Neural cell (in vitro differentiated cells): ENCODE measurements at regions not wholly inside any gene's neighbourhood (a gene's known extent, or its start where the extent isn't known, plus 50 kb on each side); places are given as distances from the start of the nearest gene placed in this dataset.

Experiments used
- H2AFZ ChIP-seq: fragments of 200-600, 300-800 bp; sonication (generic), shearing (Covaris generic); 2 replicates; pipeline ENCODE4 v1.6.0; 2014; ENCODE audit warnings: low read depth, mild to moderate bottlenecking, antibody characterized with exemption, low read length, moderate library complexity
- H3F3A ChIP-seq: fragments of 200-600 bp; shearing (Covaris generic); 2 replicates; pipeline ENCODE4 v1.6.1; 2016; ENCODE audit warnings: mild to moderate bottlenecking, moderate library complexity, mixed read lengths, antibody characterized with exemption, low read length; ENCODE audit not compliant: insufficient read depth, poor library complexity, severe bottlenecking
- H3K27ac ChIP-seq: fragments of 200-600, 300-800 bp; sonication (generic), shearing (Covaris generic); 2 replicates; pipeline ENCODE4 v1.5.1; 2014; ENCODE audit warnings: mild to moderate bottlenecking, low read length, moderate library complexity
- H3K27me3 ChIP-seq: fragments of 300-800, 200-600 bp; sonication (generic), shearing (Covaris generic); 2 replicates; pipeline ENCODE4 v1.6.0; 2014; ENCODE audit warnings: mild to moderate bottlenecking, low read depth, low read length, moderate library complexity; ENCODE audit not compliant: insufficient read depth
- H3K36me3 ChIP-seq: fragments of 300-800, 200-600 bp; sonication (generic), shearing (Covaris generic); 2 replicates; pipeline ENCODE4 v1.5.1; 2014; ENCODE audit warnings: mild to moderate bottlenecking, antibody characterized with exemption, low read length, moderate library complexity; ENCODE audit not compliant: insufficient read depth
- H3K4me2 ChIP-seq: fragments of 300-800, 200-600 bp; sonication (generic), shearing (Covaris generic); 2 replicates; pipeline ENCODE4 v1.6.0; 2014; ENCODE audit warnings: mild to moderate bottlenecking, low read length
- H3K4me3 ChIP-seq: fragments of 300-800, 200-600 bp; sonication (generic), shearing (Covaris generic); 2 replicates; pipeline ENCODE4 v1.5.1; 2014; ENCODE audit warnings: mild to moderate bottlenecking, low read length, moderate library complexity
- H3K79me2 ChIP-seq: fragments of 200-600 bp; shearing (Covaris generic); replicated peaks from 2 replicates; pipeline ENCODE4 v1.6.0; 2014; ENCODE audit warnings: mild to moderate bottlenecking, low read length, moderate library complexity; ENCODE audit not compliant: insufficient read depth
- H3K9ac ChIP-seq: fragments of 300-800, 200-600 bp; sonication (generic), shearing (Covaris generic); 2 replicates; pipeline ENCODE4 v1.6.1; 2016; ENCODE audit warnings: mild to moderate bottlenecking, low read length, mixed read lengths
- H3K9me2 ChIP-seq: fragments of 200-600 bp; shearing (Covaris generic); 2 replicates; pipeline ENCODE4 v1.6.1; 2016; ENCODE audit warnings: mild to moderate bottlenecking, low read length, mixed read lengths; ENCODE audit not compliant: insufficient read depth
- H3K9me3 ChIP-seq: fragments of 200-600, 300-800 bp; sonication (generic), shearing (Covaris generic); 2 replicates; pipeline ENCODE4 v1.6.1; 2016; ENCODE audit warnings: mild to moderate bottlenecking, mixed run types, low read length, moderate library complexity, mixed read lengths
- H4K20me1 ChIP-seq: fragments of 200-600 bp; shearing (Covaris generic); 2 replicates; pipeline ENCODE4 v1.6.1; 2016; ENCODE audit warnings: mild to moderate bottlenecking, mixed run types; ENCODE audit not compliant: insufficient read depth
- EP300 ChIP-seq: fragments of 450-650 bp; conservative IDR thresholded peaks from 2 replicates; pipeline ENCODE4 v1.6.1; 2014; ENCODE audit warnings: antibody characterized with exemption, mild to moderate bottlenecking, moderate library complexity; ENCODE audit not compliant: poor library complexity, severe bottlenecking
- EZH2 ChIP-seq: fragments of 200-600, 300-800 bp; shearing (Covaris generic), sonication (generic); IDR thresholded peaks from 2 replicates; pipeline ENCODE4 v1.6.1; 2014; ENCODE audit warnings: antibody characterized with exemption, low read length, borderline replicate concordance, mild to moderate bottlenecking; ENCODE audit not compliant: insufficient read depth, poor library complexity, severe bottlenecking
- MXI1 ChIP-seq: fragments of 450-650 bp; conservative IDR thresholded peaks from 2 replicates; pipeline ENCODE4 v1.6.1; 2014; ENCODE audit warnings: antibody characterized with exemption, mild to moderate bottlenecking; ENCODE audit not compliant: poor library complexity, severe bottlenecking
- POLR2AphosphoS5 ChIP-seq: IDR thresholded peaks from 2 replicates; pipeline ENCODE4 v1.6.1; 2012
- RAD21 ChIP-seq: fragments of 450-650 bp; conservative IDR thresholded peaks from 2 replicates; pipeline ENCODE4 v1.6.1; 2014; ENCODE audit warnings: antibody characterized with exemption, mild to moderate bottlenecking, moderate library complexity
- REST ChIP-seq: IDR thresholded peaks from 2 replicates; pipeline ENCODE4 v1.6.1; 2012; ENCODE audit warnings: borderline replicate concordance
- SMC3 ChIP-seq: fragments of 450-650 bp; conservative IDR thresholded peaks from 2 replicates; pipeline ENCODE4 v1.6.1; 2014; ENCODE audit warnings: antibody characterized with exemption, mild to moderate bottlenecking, moderate library complexity; ENCODE audit not compliant: poor library complexity
- TAF1 ChIP-seq: IDR thresholded peaks from 2 replicates; pipeline ENCODE4 v1.6.1; 2012; ENCODE audit warnings: low read depth
- TF ChIP-seq, protein P1 (sequence below): fragments of 450-650 bp; IDR thresholded peaks from 2 replicates; pipeline ENCODE4 v1.5.1; 2014; ENCODE audit warnings: antibody characterized with exemption, mild to moderate bottlenecking, moderate library complexity; ENCODE audit not compliant: poor library complexity, severe bottlenecking

- Histone ChIP-seq H3K9me3 (no peaks in the 10 kb centered on the region), H3K4me3 (no peak overlapping the region), H3K9ac (no peak overlapping the region), H2AFZ (no peak overlapping the region), H3K36me3 (no peaks in the 10 kb centered on the region), H4K20me1 (no peaks in the 10 kb centered on the region), H3K27ac (no peak overlapping the region), H3K9me2 (no peaks in the 10 kb centered on the region), H3K27me3 (no peaks in the 10 kb centered on the region), H3F3A (no peaks in the 10 kb centered on the region), H3K4me2 (no peak overlapping the region), H3K79me2 (no peaks in the 10 kb centered on the region)
- TF ChIP-seq EZH2 (no peak), EP300 (no peak), SMC3 (no peak), RAD21 (no peak), TAF1 (no peak)
- TF ChIP-seq, protein P1, sequence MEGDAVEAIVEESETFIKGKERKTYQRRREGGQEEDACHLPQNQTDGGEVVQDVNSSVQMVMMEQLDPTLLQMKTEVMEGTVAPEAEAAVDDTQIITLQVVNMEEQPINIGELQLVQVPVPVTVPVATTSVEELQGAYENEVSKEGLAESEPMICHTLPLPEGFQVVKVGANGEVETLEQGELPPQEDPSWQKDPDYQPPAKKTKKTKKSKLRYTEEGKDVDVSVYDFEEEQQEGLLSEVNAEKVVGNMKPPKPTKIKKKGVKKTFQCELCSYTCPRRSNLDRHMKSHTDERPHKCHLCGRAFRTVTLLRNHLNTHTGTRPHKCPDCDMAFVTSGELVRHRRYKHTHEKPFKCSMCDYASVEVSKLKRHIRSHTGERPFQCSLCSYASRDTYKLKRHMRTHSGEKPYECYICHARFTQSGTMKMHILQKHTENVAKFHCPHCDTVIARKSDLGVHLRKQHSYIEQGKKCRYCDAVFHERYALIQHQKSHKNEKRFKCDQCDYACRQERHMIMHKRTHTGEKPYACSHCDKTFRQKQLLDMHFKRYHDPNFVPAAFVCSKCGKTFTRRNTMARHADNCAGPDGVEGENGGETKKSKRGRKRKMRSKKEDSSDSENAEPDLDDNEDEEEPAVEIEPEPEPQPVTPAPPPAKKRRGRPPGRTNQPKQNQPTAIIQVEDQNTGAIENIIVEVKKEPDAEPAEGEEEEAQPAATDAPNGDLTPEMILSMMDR: no peak
Observed at GRCh38 chr14:38960946-38961531, 142.0 kb downstream of the SEC23A start.

DNA sequence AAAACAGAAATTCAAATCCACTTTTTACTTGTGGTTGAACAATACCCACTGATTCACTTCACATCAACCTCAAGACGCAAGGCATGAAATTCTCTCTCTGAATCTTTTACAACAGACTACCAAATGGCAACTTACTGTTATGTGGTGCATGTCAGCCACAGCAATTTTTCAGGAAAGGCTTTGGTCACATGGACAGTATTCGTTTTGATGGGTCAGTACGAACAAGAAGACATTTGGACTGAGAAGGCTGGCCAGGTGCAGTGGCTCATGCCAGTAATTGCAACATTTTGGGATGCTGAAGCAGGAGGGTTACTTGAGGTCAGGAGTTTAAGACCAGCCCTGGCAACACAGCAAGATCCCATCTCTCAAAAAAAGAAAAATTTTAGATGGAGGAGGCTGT is 144.0 kb downstream of the SEC23A start:
- no peaks in the 10 kb centered on the region for H3K79me2 ChIP-seq
- H4K20me1 ChIP-seq: no peaks in the 10 kb centered on the region
- H3K9me3 ChIP-seq: no peaks in the 10 kb centered on the region
- no peaks in the 10 kb centered on the region for H3F3A ChIP-seq
- no peak overlapping the region for H3K27ac ChIP-seq
- no peak overlapping the region for H3K4me3 ChIP-seq
- no peak overlapping the region for H3K4me2 ChIP-seq
- TF ChIP-seq TAF1 (no peak), REST (no peak), RAD21 (no peak), EZH2 (no peak), EP300 (no peak), SMC3 (no peak), POLR2AphosphoS5 (no peak), MXI1 (no peak)
- TF ChIP-seq, protein P1: no peak
- H3K9ac ChIP-seq: no peak overlapping the region
- no peaks in the 10 kb centered on the region for H3K36me3 ChIP-seq
- H3K9me2 ChIP-seq: no peaks in the 10 kb centered on the region
- no peak overlapping the region for H2AFZ ChIP-seq
- H3K27me3 ChIP-seq: no peaks in the 10 kb centered on the region
